HG02938 (cell line): ENCODE measurements at regions not wholly inside any gene's neighbourhood (a gene's known extent, or its start where the extent isn't known, plus 50 kb on each side); places are given as distances from the start of the nearest gene placed in this dataset.

Experiments used
- ATAC-seq: cut with Tn5 transposase; IDR thresholded peaks from one replicate; pipeline ENCODE4 v1.9.1; 2021; ENCODE audit warnings: mild to moderate bottlenecking, moderate library complexity; ENCODE audit not compliant: unreplicated experiment

GRCh38 chr2:223511168-223511567 is 91.0 kb downstream of the SCG2 start:
- ATAC-seq = no peak

- ATAC-seq = no peak
Observed at GRCh38 chr2:223513771-223514455, 88.2 kb downstream of the SCG2 start.

GRCh38 chr2:223519471-223519870 is 82.7 kb downstream of the SCG2 start:
- no peak for ATAC-seq

GRCh38 chr2:223522796-223523195 is 79.4 kb downstream of the SCG2 start:
- no peak for ATAC-seq

GRCh38 chr2:223523551-223524001 is 78.6 kb downstream of the SCG2 start:
- ATAC-seq = no peak

GRCh38 chr2:223524066-223524465 is 78.1 kb downstream of the SCG2 start:
- no peak for ATAC-seq

- no peak for ATAC-seq
Observed at GRCh38 chr2:223526106-223526505, 76.1 kb downstream of the SCG2 start.

- ATAC-seq = no peak
Observed at GRCh38 chr2:223528036-223528435, 74.1 kb downstream of the SCG2 start.

- ATAC-seq = no peak
Observed at GRCh38 chr2:223529696-223530095, 72.5 kb downstream of the SCG2 start.

GRCh38 chr2:223530811-223531210 is 71.3 kb downstream of the SCG2 start:
- ATAC-seq = no peak

- ATAC-seq = no peak
Observed at GRCh38 chr2:223532161-223532560, 70.0 kb downstream of the SCG2 start.

GRCh38 chr2:223532712-223533111 is 69.4 kb downstream of the SCG2 start:
- no peak for ATAC-seq

- no peak for ATAC-seq
Observed at GRCh38 chr2:223536546-223536945, 65.6 kb downstream of the SCG2 start.

- ATAC-seq = no peak
Observed at GRCh38 chr2:223537115-223537514, 65.0 kb downstream of the SCG2 start.

- ATAC-seq = no peak
Observed at GRCh38 chr2:223537651-223538601, 64.2 kb downstream of the SCG2 start.

GRCh38 chr2:223538920-223539440 is 63.2 kb downstream of the SCG2 start:
- no peak for ATAC-seq

GRCh38 chr2:223541546-223541945 is 60.6 kb downstream of the SCG2 start:
- ATAC-seq = no peak

- ATAC-seq = no peak
Observed at GRCh38 chr2:223542501-223542900, 59.7 kb downstream of the SCG2 start.

- ATAC-seq = no peak
Observed at GRCh38 chr2:223545406-223545805, 56.8 kb downstream of the SCG2 start.

GRCh38 chr2:223545830-223546229 is 56.3 kb downstream of the SCG2 start:
- ATAC-seq = no peak
